ENCODE measurements at regions not wholly inside any gene's neighbourhood (a gene's known extent, or its start where the extent isn't known, plus 50 kb on each side); places are given as distances from the start of the nearest gene placed in this dataset.
A peak's percentile ranks its signal among the peaks of the same experiment; 100 is the strongest.

GRCh38 chr9:2253636-2254580, 238.8 kb downstream of the SMARCA2 start:
- intact Hi-C loops (cut with micrococcal nuclease) (no loop called here), in situ Hi-C loops (cut with MboI) (no loop called here)
- H3K9ac ChIP-seq (ENCODE audit: insufficient read depth in 1 of 2, low read depth in 2 of 2, low read length in 2 of 2), result no peak overlapping the region
- FAIRE-seq, result no peak
- no peaks in the 10 kb centered on the region for H3K9me3 ChIP-seq (replicated peaks; ENCODE audit: control insufficient read depth, insufficient read depth, low read depth, low read length)
- POLR2A ChIA-PET, result interaction anchor here (1.0 kb wide), 1 partner anchor 230 kb away, joined by 3 read pairs; no protein-coding TSS in a partner anchor
- DNase-seq (ENCODE audit: extremely low read depth in 1 of 4, low spot score in 3 of 4), result no peak
- H4K20me1 ChIP-seq (replicated peaks; ENCODE audit: control insufficient read depth, insufficient read depth, low read length), result no peaks in the 10 kb centered on the region
- ATAC-seq, result no peak
- H3K27ac ChIP-seq (ENCODE audit: extremely low read depth, low read depth, low read length), result no peak overlapping the region
- no peak for TF ChIP-seq TSC22D4 (tag; IDR thresholded peaks at IDR 0.05)
- no peaks in the 10 kb centered on the region for H3K4me1 ChIP-seq (replicated peaks in 1 of 2; ENCODE audit: control insufficient read depth in 2 of 2, insufficient read depth in 2 of 2, low read length in 2 of 2)
- H2AFZ ChIP-seq (ENCODE audit: low read depth, low read length), result no peak overlapping the region
- no peaks in the 10 kb centered on the region for H3K79me2 ChIP-seq (ENCODE audit: control insufficient read depth, insufficient read depth, low read length)
- H3K36me3 ChIP-seq (ENCODE audit: control insufficient read depth, insufficient read depth, low read length), result no peaks in the 10 kb centered on the region
- H3K27me3 ChIP-seq (ENCODE audit: control insufficient read depth in 2 of 2, insufficient read depth in 2 of 2, low read length in 2 of 2), result no peaks in the 10 kb centered on the region
- CTCF ChIA-PET (ENCODE audit: low intra/inter-chr PET ratio), result no interaction called here
- no peak overlapping the region for H3K4me2 ChIP-seq (ENCODE audit: insufficient read depth, low read length)
- no peak overlapping the region for H3K4me3 ChIP-seq
- WGBS (ENCODE audit: insufficient coverage, low coverage, missing lambda C conversion rate), result 0% methylated on average over 8 of the region's 8 CpGs
- no TSS peak for BruUV-seq (replicated peaks)
- no peaks in the 10 kb centered on the region for H3K9me1 ChIP-seq (ENCODE audit: control insufficient read depth, insufficient read depth, low read length)

DNA sequence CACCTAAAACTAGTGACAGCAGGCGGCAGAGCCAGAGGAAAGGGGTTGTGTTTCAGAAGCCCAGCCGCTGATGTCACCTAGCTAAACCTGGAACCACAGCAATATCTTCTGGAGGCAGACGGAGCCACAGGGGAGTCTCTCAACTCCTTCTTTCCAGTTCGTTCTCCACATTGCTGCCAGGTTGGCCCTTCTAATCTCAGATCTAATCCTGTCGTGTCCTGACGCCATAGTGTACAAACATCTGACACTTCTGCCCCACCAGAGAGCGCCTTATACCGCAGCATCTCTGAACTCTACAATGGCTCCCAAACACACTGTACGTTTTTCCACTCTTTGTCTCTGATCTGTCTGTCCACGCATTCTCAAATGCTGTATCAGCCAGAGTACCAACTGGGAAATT, 240.0 kb downstream of the SMARCA2 start:
- FAIRE-seq (no peak), DNase-seq (ENCODE audit: extremely low read depth in 1 of 4, low spot score in 3 of 4) (peak in 2 of 4 experiments; percentile 6 to 14), ATAC-seq (peak; percentile 78)
- Histone ChIP-seq H2AFZ (ENCODE audit: low read depth, low read length) (no peak overlapping the region), H3K9me3 (replicated peaks; ENCODE audit: control insufficient read depth, insufficient read depth, low read depth, low read length) (no peaks in the 10 kb centered on the region), H4K20me1 (replicated peaks; ENCODE audit: control insufficient read depth, insufficient read depth, low read length) (no peaks in the 10 kb centered on the region), H3K4me3 (no peak overlapping the region), H3K4me1 (replicated peaks in 1 of 2; ENCODE audit: control insufficient read depth in 2 of 2, insufficient read depth in 2 of 2, low read length in 2 of 2) (no peaks in the 10 kb centered on the region), H3K27ac (ENCODE audit: extremely low read depth, low read depth, low read length) (no peak overlapping the region), H3K9me1 (ENCODE audit: control insufficient read depth, insufficient read depth, low read length) (no peaks in the 10 kb centered on the region), H3K4me2 (ENCODE audit: insufficient read depth, low read length) (peak overlapping the region; percentile 18; the same call in 1 of the 2 replicates), H3K27me3 (ENCODE audit: control insufficient read depth in 2 of 2, insufficient read depth in 2 of 2, low read length in 2 of 2) (no peaks in the 10 kb centered on the region), H3K36me3 (ENCODE audit: control insufficient read depth, insufficient read depth, low read length) (no peaks in the 10 kb centered on the region), H3K79me2 (ENCODE audit: control insufficient read depth, insufficient read depth, low read length) (no peaks in the 10 kb centered on the region), H3K9ac (ENCODE audit: insufficient read depth in 1 of 2, low read depth in 2 of 2, low read length in 2 of 2) (no peak overlapping the region)
- in situ Hi-C loops (cut with MboI) (no loop called here), intact Hi-C loops (cut with micrococcal nuclease) (no loop called here)
- WGBS (ENCODE audit: insufficient coverage, low coverage, missing lambda C conversion rate), result 4% methylated on average over 7 of the region's 10 CpGs
- no TSS peak for BruUV-seq (replicated peaks)
- no peak for TF ChIP-seq NCOA4 (IDR thresholded peaks at IDR 0.05; ENCODE audit: partially characterized antibody)
- peak in 1 of 3 experiments; percentile 20; a peak in 1 of 6 replicates for TF ChIP-seq CTCF (IDR thresholded peaks at IDR 0.05 in 2 of 3, conservative IDR thresholded peaks at IDR 0.05 in 1 of 3; ENCODE audit: insufficient read depth in 2 of 3, low read depth in 1 of 3, low read length in 3 of 3)
- no peak for TF ChIP-seq BRF2 (IDR thresholded peaks at IDR 0.05; ENCODE audit: borderline replicate concordance, insufficient read depth, insufficient read length)
- peak; percentile 41 to 59 for TF ChIP-seq RAD21 (CRISPR knock-in tag; conservative IDR thresholded peaks at IDR 0.05 in 1 of 2, IDR thresholded peaks at IDR 0.05 in 1 of 2)
- no peak for TF ChIP-seq KLF16 (IDR thresholded peaks at IDR 0.05)
- ChIA-PET CTCF (ENCODE audit: low intra/inter-chr PET ratio) (no interaction called here), POLR2A (interaction anchor here (0.7 kb wide), 1 partner anchor 11 kb away, joined by 3 read pairs; no protein-coding TSS in a partner anchor)
